IMR-90 (cell line): ENCODE measurements at regions not wholly inside any gene's neighbourhood (a gene's known extent, or its start where the extent isn't known, plus 50 kb on each side); places are given as distances from the start of the nearest gene placed in this dataset.

Experiments used
- CEBPB ChIP-seq: IDR thresholded peaks from 2 replicates; pipeline ENCODE4 v1.6.1; 2012; ENCODE audit warnings: low read depth, low read length, improper control_type of control experiment
- MXI1 ChIP-seq: IDR thresholded peaks from 2 replicates; pipeline ENCODE4 v1.6.1; 2012; ENCODE audit warnings: low read depth, mild to moderate bottlenecking, low read length, moderate library complexity, borderline replicate concordance
- POLR2A ChIP-seq: IDR thresholded peaks from 2 replicates; pipeline ENCODE4 v1.6.1; 2012; ENCODE audit warnings: mild to moderate bottlenecking, low read depth, low read length
- SMC3 ChIP-seq: fragments of 150-350 bp; IDR thresholded peaks from 2 replicates; pipeline ENCODE4 v1.6.1; 2016; ENCODE audit warnings: low read depth, mild to moderate bottlenecking, antibody characterized with exemption, low read length, moderate library complexity
- USF2 ChIP-seq: fragments of 150-350 bp; IDR thresholded peaks from 2 replicates; pipeline ENCODE4 v1.6.1; 2017; ENCODE audit warnings: mild to moderate bottlenecking, antibody characterized with exemption, low read length, low read depth
- TF ChIP-seq, protein P1 (sequence below): conservative IDR thresholded peaks from 2 replicates; pipeline ENCODE4 v1.5.1; 2012; ENCODE audit warnings: mild to moderate bottlenecking, low read depth, low read length, improper control_type of control experiment

GRCh38 chr2:64300066-64300465, 153.9 kb upstream of the LGALSL start:
- TF ChIP-seq POLR2A = no peak
- TF ChIP-seq, protein P1, sequence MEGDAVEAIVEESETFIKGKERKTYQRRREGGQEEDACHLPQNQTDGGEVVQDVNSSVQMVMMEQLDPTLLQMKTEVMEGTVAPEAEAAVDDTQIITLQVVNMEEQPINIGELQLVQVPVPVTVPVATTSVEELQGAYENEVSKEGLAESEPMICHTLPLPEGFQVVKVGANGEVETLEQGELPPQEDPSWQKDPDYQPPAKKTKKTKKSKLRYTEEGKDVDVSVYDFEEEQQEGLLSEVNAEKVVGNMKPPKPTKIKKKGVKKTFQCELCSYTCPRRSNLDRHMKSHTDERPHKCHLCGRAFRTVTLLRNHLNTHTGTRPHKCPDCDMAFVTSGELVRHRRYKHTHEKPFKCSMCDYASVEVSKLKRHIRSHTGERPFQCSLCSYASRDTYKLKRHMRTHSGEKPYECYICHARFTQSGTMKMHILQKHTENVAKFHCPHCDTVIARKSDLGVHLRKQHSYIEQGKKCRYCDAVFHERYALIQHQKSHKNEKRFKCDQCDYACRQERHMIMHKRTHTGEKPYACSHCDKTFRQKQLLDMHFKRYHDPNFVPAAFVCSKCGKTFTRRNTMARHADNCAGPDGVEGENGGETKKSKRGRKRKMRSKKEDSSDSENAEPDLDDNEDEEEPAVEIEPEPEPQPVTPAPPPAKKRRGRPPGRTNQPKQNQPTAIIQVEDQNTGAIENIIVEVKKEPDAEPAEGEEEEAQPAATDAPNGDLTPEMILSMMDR = no peak
- no peak for TF ChIP-seq CEBPB
- TF ChIP-seq SMC3 = no peak
- no peak for TF ChIP-seq USF2
- no peak for TF ChIP-seq MXI1
